Heart right ventricle (tissue), 16 donors: ENCODE measurements at regions not wholly inside any gene's neighbourhood (a gene's known extent, or its start where the extent isn't known, plus 50 kb on each side); places are given as distances from the start of the nearest gene placed in this dataset.
A peak's percentile ranks its signal among the peaks of the same experiment; 100 is the strongest.

Experiments
- ATAC-seq, 8 donors: fragments of 200-7000 bp; cut with Tn5 transposase; one replicate each; pipeline ENCODE4 v1.9.1; 2020; ENCODE audit warnings: mild to moderate bottlenecking in 8 of 8, moderate library complexity in 8 of 8, moderate number of reproducible peaks in 1 of 8
- DNase-seq, 2 donors: peaks; one replicate each; pipeline ENCODE4 v3.0.0-alpha.2; 2020
- H3K27ac ChIP-seq, 10 donors: fragments of 200-600 bp; sonication (generic) in 2 of 10; one replicate each; pipeline versions ENCODE4 v1.5.0 to v1.8.0; 2020 to 2022; ENCODE audit warnings: mild to moderate bottlenecking in 3 of 10
- H3K27me3 ChIP-seq, 7 donors: fragments of 200-600 bp; one replicate each; pipeline ENCODE4 v1.8.0; 2021 to 2022; ENCODE audit warnings: mild to moderate bottlenecking in 2 of 7
- H3K36me3 ChIP-seq, 9 donors: fragments of 200-600 bp; sonication (generic) in 1 of 9; one replicate each; pipeline versions ENCODE4 v1.5.0 to v1.8.0; 2020 to 2022; ENCODE audit warnings: mild to moderate bottlenecking in 2 of 9
- H3K4me1 ChIP-seq, 9 donors: fragments of 200-600 bp; sonication (generic) in 1 of 9; one replicate each; pipeline versions ENCODE4 v1.5.0 to v1.8.0; 2020 to 2022; ENCODE audit warnings: mild to moderate bottlenecking in 4 of 9
- H3K4me3 ChIP-seq, 10 donors: fragments of 200-600 bp; sonication (generic) in 2 of 10; one replicate each; pipeline versions ENCODE4 v1.5.0 to v1.8.0; 2020 to 2022; ENCODE audit warnings: mild to moderate bottlenecking in 7 of 10, moderate library complexity in 2 of 10
- H3K9me3 ChIP-seq, 11 donors: fragments of 200-600 bp in 10 of 11; sonication (generic) in 2 of 11; one replicate each; pipeline versions ENCODE4 v1.5.0 to v1.8.0; 2013 to 2022; ENCODE audit warnings: mild to moderate bottlenecking in 2 of 11, control low read depth in 1 of 11, moderate library complexity in 1 of 11
- CTCF ChIP-seq, 9 donors: fragments of 200-600 bp; sonication (generic) in 2 of 9; IDR thresholded peaks; one replicate each; pipeline versions ENCODE4 v1.5.0 to v1.8.0; 2021 to 2022; ENCODE audit warnings: antibody characterized with exemption in 9 of 9, mild to moderate bottlenecking in 5 of 9, moderate library complexity in 1 of 9
- WGBS, 2 donors: extraction: QIAGEN DNeasy Blood & Tissue Kit; methylation state at CpG; one replicate each; pipeline ENCODE4 v1.1.7; 2013; ENCODE audit warnings: inconsistent platforms in 1 of 2; 5-methylcytosine and 5-hydroxymethylcytosine counted together
- intact Hi-C, 10 donors: fragments of 100-400 bp; cut with DNase I; formaldehyde crosslinking; loops; one replicate each; pipeline versions ENCODE4 v1.11.1 to v1.14.2; 2022
- donor health status: Arrhythmogenic right ventricular cardiomyopathy.
- donor health status: ischemic (EF 13 %, LVEDD 7.1; RV severe dilation, severe dysfunction).
- donor health status: healthy with polysubstance abuse.
- donor health status: DM: no; HTN: yes; CAD: no.
- donor health status: DM: no; HTN: no; CAD: no.
- donor health status: ischemic (EF 25% LVEDD 6.9; RV normal size, moderate dysfunction).
- donor health status: ischemic (EF 25% LVEDD 5.7; RV mildly dilated, moderate dysfunction).
- donor health status: healthy.
- donor health status: DM: yes; HTN: yes; CAD: no.
- donor health status: Ischemic cardiomyopathy.
- donor health status: ischemic (EF 35%, LVEDD 5.7; RV mildly dilated, moderate dysfunction).
- donor health status: nonischemic (EF 11% LVEDD 7.7; RV severe dilation, severe dysfunction).
- donor health status: DM: yes; HTN: yes; CAD: no.
- donor health status: PGD.
- donor health status: ischemic (EF 29% LVEDD 5.4; RV normal size, mild dysfunction).
- donor health status: nonischemic (EF 23%, LVEDD 6.1; RV moderate dilation, normal function).

GRCh38 chr2:129144082-129144791, 825.6 kb upstream of the HS6ST1 start:
- no peak overlapping the region for H3K27ac ChIP-seq
- H3K36me3 ChIP-seq: no peaks in the 10 kb centered on the region
- H3K4me1 ChIP-seq: no peaks in the 10 kb centered on the region
- 94 to 95% methylated on average over 41 to 42 of the region's 42 CpGs for WGBS, 2 donors
- H3K27me3 ChIP-seq: peaks cover 0 to 4% (median 0%) of the 10 kb centered on the region in 7 donors
- DNase-seq (no peak), ATAC-seq (no peak)
- no peak for TF ChIP-seq CTCF (IDR thresholded peaks at IDR 0.05)
- H3K9me3 ChIP-seq: peaks cover 0 to 13% (median 8%) of the 10 kb centered on the region in 11 donors
- intact Hi-C loops: no loop called here
- no peak overlapping the region for H3K4me3 ChIP-seq

- Histone ChIP-seq H3K4me1 (no peaks in the 10 kb centered on the region), H3K36me3 (no peaks in the 10 kb centered on the region), H3K9me3 (peaks cover 0 to 21% (median 8%) of the 10 kb centered on the region in 11 donors), H3K4me3 (no peak overlapping the region), H3K27me3 (peaks cover 0 to 13% (median 0%) of the 10 kb centered on the region in 7 donors), H3K27ac (no peak overlapping the region)
- no peak for DNase-seq
- intact Hi-C loops: no loop called here
- no peak for TF ChIP-seq CTCF (IDR thresholded peaks at IDR 0.05)
- no peak for ATAC-seq
- 73 to 88% methylated on average over 1 of the region's 1 CpG for WGBS, 2 donors
Measured at GRCh38 chr2:129152514-129152913, 827.0 kb upstream of the RAB6C start.

- ATAC-seq: peak in 3 of 8 donors; percentile 28 to 47 (median 41)
- no peak for TF ChIP-seq CTCF (IDR thresholded peaks at IDR 0.05)
- 75 to 81% methylated on average over 4 of the region's 4 CpGs for WGBS, 2 donors
- intact Hi-C loops: no loop called here
- H3K9me3 ChIP-seq: no peaks in the 10 kb centered on the region
- DNase-seq: no peak
- no peak overlapping the region for H3K4me3 ChIP-seq
- H3K4me1 ChIP-seq: no peaks in the 10 kb centered on the region
- no peaks in the 10 kb centered on the region for H3K36me3 ChIP-seq
- H3K27me3 ChIP-seq: peaks cover 0 to 6% (median 0%) of the 10 kb centered on the region in 7 donors
- no peak overlapping the region for H3K27ac ChIP-seq
Measured at GRCh38 chr2:129160879-129161278, 818.6 kb upstream of the RAB6C start.

- no peaks in the 10 kb centered on the region for H3K27me3 ChIP-seq
- no peak for DNase-seq
- H3K4me3 ChIP-seq: no peak overlapping the region
- no peaks in the 10 kb centered on the region for H3K36me3 ChIP-seq
- no peaks in the 10 kb centered on the region for H3K4me1 ChIP-seq
- intact Hi-C loops: no loop called here
- no peak for ATAC-seq
- 63 to 65% methylated on average over 6 of the region's 6 CpGs for WGBS, 2 donors
- H3K27ac ChIP-seq: no peak overlapping the region
- TF ChIP-seq CTCF (IDR thresholded peaks at IDR 0.05): no peak
- H3K9me3 ChIP-seq: no peaks in the 10 kb centered on the region
Measured at GRCh38 chr2:129164220-129164949, 815.1 kb upstream of the RAB6C start.
